ENCODE measurements at regions not wholly inside any gene's neighbourhood (a gene's known extent, or its start where the extent isn't known, plus 50 kb on each side); places are given as distances from the start of the nearest gene placed in this dataset.

- Histone ChIP-seq H3K4me3 (ENCODE audit: low read depth, low read length) (no peak overlapping the region), H3K36me3 (ENCODE audit: control insufficient read depth, insufficient read depth, low read length) (no peaks in the 10 kb centered on the region), H3K27me3 (ENCODE audit: control insufficient read depth, insufficient read depth, low read length) (no peaks in the 10 kb centered on the region)
- POLR2A ChIA-PET = no interaction called here
- DNase-seq (ENCODE audit: low read depth) = peak; percentile 44
- CTCF ChIA-PET = interaction anchor here (0.6 to 0.9 kb wide), 2 partner anchors 28 to 180 kb away, joined by 3 read pairs; no protein-coding TSS in a partner anchor
- no peak for TF ChIP-seq CTCF (IDR thresholded peaks at IDR 0.05; ENCODE audit: insufficient read depth, low read depth, low read length)
Observed at GRCh38 chr17:74123350-74123749, 80.1 kb upstream of the RPL38 start.

GRCh38 chr17:74123866-74124444 is 79.5 kb upstream of the RPL38 start:
- Histone ChIP-seq H3K27me3 (ENCODE audit: control insufficient read depth, insufficient read depth, low read length) (no peaks in the 10 kb centered on the region), H3K4me3 (ENCODE audit: low read depth, low read length) (no peak overlapping the region), H3K36me3 (ENCODE audit: control insufficient read depth, insufficient read depth, low read length) (no peaks in the 10 kb centered on the region)
- DNase-seq (ENCODE audit: low read depth) = no peak
- POLR2A ChIA-PET = no interaction called here
- CTCF ChIA-PET = interaction anchor here (0.6 kb wide), 1 partner anchor 181 kb away, joined by 3 read pairs; no protein-coding TSS in a partner anchor
- TF ChIP-seq CTCF (IDR thresholded peaks at IDR 0.05; ENCODE audit: insufficient read depth, low read depth, low read length) = no peak

GRCh38 chr17:74125156-74125555 is 78.3 kb upstream of the RPL38 start:
- ChIA-PET POLR2A (no interaction called here), CTCF (interaction anchor here (0.8 kb wide), 1 partner anchor 35 kb away, joined by 3 read pairs; no protein-coding TSS in a partner anchor)
- Histone ChIP-seq H3K36me3 (ENCODE audit: control insufficient read depth, insufficient read depth, low read length) (no peaks in the 10 kb centered on the region), H3K27me3 (ENCODE audit: control insufficient read depth, insufficient read depth, low read length) (no peaks in the 10 kb centered on the region), H3K4me3 (ENCODE audit: low read depth, low read length) (no peak overlapping the region)
- no peak for DNase-seq (ENCODE audit: low read depth)
- TF ChIP-seq CTCF (IDR thresholded peaks at IDR 0.05; ENCODE audit: insufficient read depth, low read depth, low read length) = no peak

- no peak for DNase-seq (ENCODE audit: low read depth)
- Histone ChIP-seq H3K36me3 (ENCODE audit: control insufficient read depth, insufficient read depth, low read length) (no peaks in the 10 kb centered on the region), H3K4me3 (ENCODE audit: low read depth, low read length) (no peak overlapping the region), H3K27me3 (ENCODE audit: control insufficient read depth, insufficient read depth, low read length) (no peaks in the 10 kb centered on the region)
- ChIA-PET POLR2A (no interaction called here), CTCF (no interaction called here)
- TF ChIP-seq CTCF (IDR thresholded peaks at IDR 0.05; ENCODE audit: insufficient read depth, low read depth, low read length) = no peak
Observed at GRCh38 chr17:74126179-74126900, 77.1 kb upstream of the RPL38 start.

- no peak for DNase-seq (ENCODE audit: low read depth)
- no peaks in the 10 kb centered on the region for H3K27me3 ChIP-seq (ENCODE audit: control insufficient read depth, insufficient read depth, low read length)
- ChIA-PET POLR2A (no interaction called here), CTCF (no interaction called here)
- no peak overlapping the region for H3K4me3 ChIP-seq (ENCODE audit: low read depth, low read length)
- TF ChIP-seq CTCF (IDR thresholded peaks at IDR 0.05; ENCODE audit: insufficient read depth, low read depth, low read length) = no peak
- H3K36me3 ChIP-seq (ENCODE audit: control insufficient read depth, insufficient read depth, low read length) = no peaks in the 10 kb centered on the region
Observed at GRCh38 chr17:74126959-74127358, 76.5 kb upstream of the RPL38 start.
